Osteocyte (in vitro differentiated cells): ENCODE measurements at regions not wholly inside any gene's neighbourhood (a gene's known extent, or its start where the extent isn't known, plus 50 kb on each side); places are given as distances from the start of the nearest gene placed in this dataset.
"Not testable (repeated sequence)": the region's sequence is repeated elsewhere in the genome, so short reads cannot be mapped to it uniquely, and the experiment has no call there.

Experiments used
- DNase-seq: peaks from one replicate; pipeline ENCODE4 v3.0.0; 2021; ENCODE audit warnings: mixed read lengths; ENCODE audit not compliant: unreplicated experiment; ENCODE audit errors: extremely low spot score
- H3K27ac Mint-ChIP-seq: one replicate; pipeline ENCODE4 v1.8.0; 2021; ENCODE audit warnings: mild to moderate bottlenecking, mixed read lengths; ENCODE audit not compliant: unreplicated experiment
- H3K27me3 Mint-ChIP-seq: one replicate; pipeline ENCODE4 v1.8.0; 2021; ENCODE audit warnings: mixed read lengths; ENCODE audit not compliant: unreplicated experiment
- H3K36me3 Mint-ChIP-seq: one replicate; pipeline ENCODE4 v1.8.0; 2021; ENCODE audit warnings: mixed read lengths; ENCODE audit not compliant: unreplicated experiment
- H3K4me1 Mint-ChIP-seq: one replicate; pipeline ENCODE4 v1.8.0; 2021; ENCODE audit warnings: mixed read lengths; ENCODE audit not compliant: unreplicated experiment
- H3K4me3 Mint-ChIP-seq: one replicate; pipeline ENCODE4 v1.8.0; 2021; ENCODE audit warnings: mild to moderate bottlenecking, moderate library complexity, mixed read lengths; ENCODE audit not compliant: unreplicated experiment
- H3K9me3 Mint-ChIP-seq: one replicate; pipeline ENCODE4 v1.8.0; 2021; ENCODE audit warnings: mixed read lengths; ENCODE audit not compliant: unreplicated experiment
- TF ChIP-seq, protein P1 (sequence below): fragments of 200-600 bp; sonication (generic); IDR thresholded peaks from 2 replicates; pipeline ENCODE4 v1.5.0; 2021; ENCODE audit warnings: antibody characterized with exemption, mild to moderate bottlenecking, moderate library complexity

DNA sequence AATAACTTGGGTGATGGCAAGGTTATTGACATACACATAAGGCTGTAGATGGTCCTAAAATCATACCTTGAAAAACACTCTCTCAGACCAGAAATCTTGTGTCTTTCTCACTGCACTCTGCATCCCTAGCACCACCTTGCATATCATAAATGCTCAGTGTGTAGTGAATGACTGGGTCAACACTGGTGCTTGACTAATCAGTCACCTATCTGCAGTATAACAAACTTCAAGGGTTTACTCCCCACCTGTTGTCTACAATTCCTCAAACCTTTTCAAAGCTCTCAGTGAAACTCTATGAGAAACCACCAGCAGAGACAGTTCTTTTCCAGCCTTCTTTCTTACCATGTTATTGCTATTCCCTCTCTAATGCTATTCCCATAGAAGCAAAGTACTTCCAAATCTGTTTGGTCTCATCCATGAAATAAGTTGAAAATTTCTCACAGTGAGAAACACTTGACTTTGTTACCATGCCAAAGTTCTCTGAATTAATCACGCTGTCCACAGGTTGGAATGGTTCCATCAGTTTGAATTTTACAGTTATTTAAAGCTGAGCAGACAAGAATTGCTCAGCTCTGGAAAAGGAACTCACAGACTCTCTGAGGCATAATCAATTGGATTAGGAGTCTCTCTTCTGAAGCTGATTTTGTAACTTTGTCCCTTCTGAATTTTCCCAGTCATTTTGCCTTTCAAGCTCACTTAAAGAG lies 104.8 kb upstream of the EYA4 start:
- no peak overlapping the region for H3K27ac Mint-ChIP-seq
- H3K4me1 Mint-ChIP-seq, result no peaks in the 10 kb centered on the region
- DNase-seq, result no peak
- no peaks in the 10 kb centered on the region for H3K9me3 Mint-ChIP-seq
- TF ChIP-seq, protein P1, sequence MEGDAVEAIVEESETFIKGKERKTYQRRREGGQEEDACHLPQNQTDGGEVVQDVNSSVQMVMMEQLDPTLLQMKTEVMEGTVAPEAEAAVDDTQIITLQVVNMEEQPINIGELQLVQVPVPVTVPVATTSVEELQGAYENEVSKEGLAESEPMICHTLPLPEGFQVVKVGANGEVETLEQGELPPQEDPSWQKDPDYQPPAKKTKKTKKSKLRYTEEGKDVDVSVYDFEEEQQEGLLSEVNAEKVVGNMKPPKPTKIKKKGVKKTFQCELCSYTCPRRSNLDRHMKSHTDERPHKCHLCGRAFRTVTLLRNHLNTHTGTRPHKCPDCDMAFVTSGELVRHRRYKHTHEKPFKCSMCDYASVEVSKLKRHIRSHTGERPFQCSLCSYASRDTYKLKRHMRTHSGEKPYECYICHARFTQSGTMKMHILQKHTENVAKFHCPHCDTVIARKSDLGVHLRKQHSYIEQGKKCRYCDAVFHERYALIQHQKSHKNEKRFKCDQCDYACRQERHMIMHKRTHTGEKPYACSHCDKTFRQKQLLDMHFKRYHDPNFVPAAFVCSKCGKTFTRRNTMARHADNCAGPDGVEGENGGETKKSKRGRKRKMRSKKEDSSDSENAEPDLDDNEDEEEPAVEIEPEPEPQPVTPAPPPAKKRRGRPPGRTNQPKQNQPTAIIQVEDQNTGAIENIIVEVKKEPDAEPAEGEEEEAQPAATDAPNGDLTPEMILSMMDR, result no peak
- peaks cover 17% of the 10 kb centered on the region for H3K27me3 Mint-ChIP-seq
- no peaks in the 10 kb centered on the region for H3K36me3 Mint-ChIP-seq
- H3K4me3 Mint-ChIP-seq, result no peak overlapping the region

DNA sequence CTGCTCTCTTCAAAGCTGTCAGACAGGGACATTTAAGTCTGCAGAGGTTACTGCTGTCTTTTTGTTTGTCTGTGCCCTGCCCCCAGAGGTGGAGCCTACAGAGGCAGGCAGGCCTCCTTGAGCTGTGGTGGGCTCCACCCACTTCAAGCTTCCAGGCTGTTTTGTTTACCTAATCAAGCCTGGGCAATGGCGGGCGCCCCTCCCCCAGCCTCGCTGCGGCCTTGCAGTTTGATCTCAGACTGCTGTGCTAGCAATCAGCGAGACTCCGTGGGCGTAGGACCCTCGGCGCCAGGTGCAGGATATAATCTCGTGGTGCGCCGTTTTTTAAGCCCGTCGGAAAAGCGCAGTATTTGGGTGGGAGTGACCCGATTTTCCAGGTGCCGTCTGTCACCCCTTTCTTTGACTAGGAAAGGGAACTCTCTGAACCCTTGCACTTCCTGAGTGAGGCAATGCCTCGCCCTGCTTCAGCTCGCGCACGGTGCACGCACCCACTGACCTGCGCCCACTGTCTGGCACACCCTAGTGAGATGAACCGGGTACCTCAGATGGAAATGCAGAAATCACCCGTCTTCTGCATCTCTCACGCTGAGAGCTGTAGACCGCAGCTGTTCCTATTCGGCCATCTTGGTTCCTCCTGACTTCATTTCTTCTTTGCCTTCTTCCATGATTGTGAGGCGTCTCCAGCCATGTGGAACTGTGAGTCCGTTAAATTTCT lies 93.5 kb upstream of the EYA4 start:
- not testable (repeated sequence) for DNase-seq, H3K9me3 Mint-ChIP-seq, H3K27me3 Mint-ChIP-seq, H3K36me3 Mint-ChIP-seq, H3K4me1 Mint-ChIP-seq, H3K4me3 Mint-ChIP-seq, H3K27ac Mint-ChIP-seq

DNA sequence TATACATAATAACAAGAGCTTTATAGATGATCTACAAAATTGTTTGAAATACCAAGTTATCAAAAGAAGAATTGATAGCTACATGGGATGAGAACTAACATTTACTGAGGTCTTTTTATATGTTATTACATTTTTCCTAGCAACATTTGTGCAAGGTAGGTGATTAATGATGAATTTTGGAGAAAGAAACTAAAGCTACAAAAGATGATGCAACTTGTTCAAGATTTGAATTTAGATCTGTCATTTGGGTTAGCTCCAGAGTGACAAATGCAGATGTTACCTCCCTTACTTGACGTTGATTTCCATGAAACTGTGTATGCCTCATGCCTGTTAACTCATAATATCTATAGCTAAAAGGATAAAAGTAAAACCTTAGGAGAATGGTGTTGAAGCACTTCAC lies 84.5 kb upstream of the EYA4 start:
- Mint-ChIP-seq H3K27me3 (peaks cover 3% of the 10 kb centered on the region), H3K9me3 (no peaks in the 10 kb centered on the region), H3K27ac (no peak overlapping the region), H3K4me1 (no peaks in the 10 kb centered on the region), H3K4me3 (no peak overlapping the region), H3K36me3 (no peaks in the 10 kb centered on the region)
- TF ChIP-seq, protein P1, result no peak
- no peak for DNase-seq

DNA sequence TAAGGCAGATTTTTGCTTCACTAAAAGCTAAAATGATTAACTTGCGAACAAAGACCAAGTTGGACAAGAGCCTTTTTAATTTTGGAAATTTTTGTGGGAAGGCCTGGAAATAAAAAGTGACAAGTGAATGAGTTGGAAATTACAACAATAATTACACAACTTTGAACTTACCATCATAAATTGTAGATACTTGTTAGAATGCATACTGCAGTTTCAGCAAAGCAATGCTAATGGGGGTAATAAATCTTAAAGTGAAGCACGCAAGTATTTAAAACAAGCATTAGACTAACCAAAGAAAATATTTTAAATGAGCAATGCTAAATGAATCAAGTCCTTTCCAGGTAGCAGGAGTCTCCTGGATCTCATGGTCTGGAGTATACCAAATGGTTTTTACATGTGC lies 83.2 kb upstream of the EYA4 start:
- DNase-seq, result no peak
- Mint-ChIP-seq H3K27ac (no peak overlapping the region), H3K4me3 (no peak overlapping the region), H3K36me3 (no peaks in the 10 kb centered on the region), H3K27me3 (peaks cover 3% of the 10 kb centered on the region), H3K9me3 (no peaks in the 10 kb centered on the region), H3K4me1 (no peaks in the 10 kb centered on the region)
- TF ChIP-seq, protein P1, result no peak

DNA sequence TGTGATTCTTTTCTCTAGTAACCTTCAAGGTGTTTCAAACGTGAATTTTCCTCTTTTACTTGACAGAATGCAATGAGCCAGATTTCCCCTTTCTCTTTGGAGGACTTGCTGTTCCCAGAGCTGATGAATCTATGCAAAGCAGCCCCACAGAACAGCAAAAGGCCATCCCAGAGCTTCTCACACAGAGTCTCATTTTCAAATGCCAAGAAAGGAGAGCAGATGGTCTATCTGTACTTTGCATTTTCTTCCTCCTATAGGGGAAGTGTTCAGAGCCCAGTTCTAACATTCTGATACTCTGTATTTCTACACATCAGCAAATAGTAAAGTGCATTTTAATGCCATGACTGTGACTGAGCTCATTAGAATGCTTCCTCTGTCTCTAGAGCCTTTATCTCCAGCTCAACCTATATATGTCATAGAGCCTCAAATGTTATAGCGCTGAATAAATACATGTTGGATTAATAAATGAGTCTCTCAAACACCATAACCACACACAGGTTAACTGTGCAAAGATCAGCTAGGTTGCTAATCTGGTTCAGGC lies 81.8 kb upstream of the EYA4 start:
- Mint-ChIP-seq H3K27ac (no peak overlapping the region), H3K27me3 (peaks cover 10% of the 10 kb centered on the region), H3K9me3 (no peaks in the 10 kb centered on the region), H3K36me3 (no peaks in the 10 kb centered on the region), H3K4me3 (no peak overlapping the region), H3K4me1 (no peaks in the 10 kb centered on the region)
- TF ChIP-seq, protein P1, result no peak
- no peak for DNase-seq
